ENCODE measurements at regions not wholly inside any gene's neighbourhood (a gene's known extent, or its start where the extent isn't known, plus 50 kb on each side); places are given as distances from the start of the nearest gene placed in this dataset.
"Not testable (repeated sequence)": the region's sequence is repeated elsewhere in the genome, so short reads cannot be mapped to it uniquely, and the experiment has no call there.

GRCh38 chr13:107937848-107938247 lies 277.5 kb downstream of the LIG4 start:
- DNase-seq (ENCODE audit: low read depth), result no peak
- Histone ChIP-seq H3K4me3 (ENCODE audit: low read depth, low read length) (no peak overlapping the region), H3K27me3 (ENCODE audit: control insufficient read depth, insufficient read depth, low read length) (no peaks in the 10 kb centered on the region), H3K36me3 (ENCODE audit: control insufficient read depth, insufficient read depth, low read length) (no peaks in the 10 kb centered on the region)
- POLR2A ChIA-PET, result no interaction called here
- TF ChIP-seq, protein P1, sequence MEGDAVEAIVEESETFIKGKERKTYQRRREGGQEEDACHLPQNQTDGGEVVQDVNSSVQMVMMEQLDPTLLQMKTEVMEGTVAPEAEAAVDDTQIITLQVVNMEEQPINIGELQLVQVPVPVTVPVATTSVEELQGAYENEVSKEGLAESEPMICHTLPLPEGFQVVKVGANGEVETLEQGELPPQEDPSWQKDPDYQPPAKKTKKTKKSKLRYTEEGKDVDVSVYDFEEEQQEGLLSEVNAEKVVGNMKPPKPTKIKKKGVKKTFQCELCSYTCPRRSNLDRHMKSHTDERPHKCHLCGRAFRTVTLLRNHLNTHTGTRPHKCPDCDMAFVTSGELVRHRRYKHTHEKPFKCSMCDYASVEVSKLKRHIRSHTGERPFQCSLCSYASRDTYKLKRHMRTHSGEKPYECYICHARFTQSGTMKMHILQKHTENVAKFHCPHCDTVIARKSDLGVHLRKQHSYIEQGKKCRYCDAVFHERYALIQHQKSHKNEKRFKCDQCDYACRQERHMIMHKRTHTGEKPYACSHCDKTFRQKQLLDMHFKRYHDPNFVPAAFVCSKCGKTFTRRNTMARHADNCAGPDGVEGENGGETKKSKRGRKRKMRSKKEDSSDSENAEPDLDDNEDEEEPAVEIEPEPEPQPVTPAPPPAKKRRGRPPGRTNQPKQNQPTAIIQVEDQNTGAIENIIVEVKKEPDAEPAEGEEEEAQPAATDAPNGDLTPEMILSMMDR (IDR thresholded peaks at IDR 0.05; ENCODE audit: insufficient read depth, low read depth, low read length), result no peak
- CTCF ChIA-PET, result no interaction called here

- no peak for DNase-seq (ENCODE audit: low read depth)
- TF ChIP-seq, protein P1 (IDR thresholded peaks at IDR 0.05; ENCODE audit: insufficient read depth, low read depth, low read length), result no peak
- POLR2A ChIA-PET, result no interaction called here
- CTCF ChIA-PET, result no interaction called here
- Histone ChIP-seq H3K36me3 (ENCODE audit: control insufficient read depth, insufficient read depth, low read length) (no peaks in the 10 kb centered on the region), H3K27me3 (ENCODE audit: control insufficient read depth, insufficient read depth, low read length) (no peaks in the 10 kb centered on the region), H3K4me3 (ENCODE audit: low read depth, low read length) (no peak overlapping the region)
Observed at GRCh38 chr13:107931056-107931455, 284.3 kb downstream of the LIG4 start.

DNA sequence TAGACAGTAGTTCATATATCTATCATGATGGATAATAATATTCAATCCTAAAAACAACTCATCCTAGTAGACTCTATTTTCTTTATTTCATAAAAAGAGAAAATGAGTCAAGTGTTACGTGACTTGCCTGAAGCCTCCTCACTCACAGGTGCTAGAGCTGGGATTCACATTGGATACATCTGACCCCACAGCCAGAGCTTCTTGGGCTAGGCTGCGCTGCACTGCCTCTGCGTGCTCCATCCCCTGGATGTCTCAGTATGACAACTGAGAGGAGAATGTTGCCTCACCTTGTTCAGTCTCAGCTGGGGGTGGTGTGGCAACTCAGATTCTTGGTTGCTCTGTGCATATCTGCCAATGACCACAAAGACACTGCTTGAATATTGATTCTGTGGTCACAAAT lies 286.6 kb downstream of the LIG4 start:
- no peaks in the 10 kb centered on the region for H3K36me3 ChIP-seq (ENCODE audit: control insufficient read depth, insufficient read depth, low read length)
- H3K4me3 ChIP-seq (ENCODE audit: low read depth, low read length), result no peak overlapping the region
- POLR2A ChIA-PET, result no interaction called here
- H3K27me3 ChIP-seq (ENCODE audit: control insufficient read depth, insufficient read depth, low read length), result no peaks in the 10 kb centered on the region
- no peak for DNase-seq (ENCODE audit: low read depth)
- TF ChIP-seq, protein P1 (IDR thresholded peaks at IDR 0.05; ENCODE audit: insufficient read depth, low read depth, low read length), result no peak
- CTCF ChIA-PET, result no interaction called here

- TF ChIP-seq, protein P1 (IDR thresholded peaks at IDR 0.05; ENCODE audit: insufficient read depth, low read depth, low read length), result no peak
- DNase-seq (ENCODE audit: low read depth), result no peak
- Histone ChIP-seq H3K27me3 (ENCODE audit: control insufficient read depth, insufficient read depth, low read length) (no peaks in the 10 kb centered on the region), H3K4me3 (ENCODE audit: low read depth, low read length) (no peak overlapping the region), H3K36me3 (ENCODE audit: control insufficient read depth, insufficient read depth, low read length) (no peaks in the 10 kb centered on the region)
- ChIA-PET CTCF (no interaction called here), POLR2A (no interaction called here)
Observed at GRCh38 chr13:107927557-107927956, 287.8 kb downstream of the LIG4 start.

DNA sequence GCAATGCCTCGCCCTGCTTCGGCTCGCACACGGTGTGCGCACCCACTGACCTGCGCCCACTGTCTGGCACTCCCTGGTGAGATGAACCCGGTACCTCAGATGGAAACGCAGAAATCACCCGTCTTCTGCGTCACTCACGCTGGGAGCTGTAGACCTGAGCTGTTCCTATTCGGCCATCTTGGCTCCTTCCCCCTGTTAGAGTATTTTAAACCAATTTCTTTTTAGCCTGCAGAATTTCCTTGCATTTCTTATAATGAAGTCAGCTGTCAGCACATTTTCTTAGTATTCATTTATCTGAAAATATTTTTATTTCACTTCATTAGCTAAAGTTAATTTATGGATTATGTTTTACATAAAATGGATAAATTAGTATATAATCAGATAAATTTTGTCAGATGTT lies 288.8 kb downstream of the LIG4 start:
- H3K27me3 ChIP-seq (ENCODE audit: control insufficient read depth, insufficient read depth, low read length); DNase-seq (ENCODE audit: low read depth); H3K4me3 ChIP-seq (ENCODE audit: low read depth, low read length); POLR2A ChIA-PET; H3K36me3 ChIP-seq (ENCODE audit: control insufficient read depth, insufficient read depth, low read length); CTCF ChIA-PET: not testable (repeated sequence)

DNA sequence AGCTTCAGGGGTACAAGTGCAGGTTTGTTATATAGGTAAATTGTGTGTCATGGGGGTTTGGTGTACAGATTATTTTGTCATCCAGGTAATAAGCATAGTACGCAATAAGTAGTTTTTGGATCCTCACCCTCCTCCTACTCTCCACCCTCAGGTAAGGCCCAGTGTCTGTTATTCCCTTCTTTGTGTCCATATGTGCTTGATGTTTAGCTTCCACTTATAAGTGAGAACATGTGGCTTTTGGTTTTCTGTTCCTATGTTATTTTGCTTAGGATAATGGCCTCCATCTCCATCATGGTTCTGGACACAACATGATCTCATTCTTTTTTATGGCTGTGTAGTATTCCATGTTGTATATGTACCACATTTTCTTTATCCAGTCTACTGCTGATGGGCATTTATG lies 298.4 kb downstream of the LIG4 start:
- H3K36me3 ChIP-seq (ENCODE audit: control insufficient read depth, insufficient read depth, low read length); H3K4me3 ChIP-seq (ENCODE audit: low read depth, low read length); H3K27me3 ChIP-seq (ENCODE audit: control insufficient read depth, insufficient read depth, low read length); CTCF ChIA-PET; POLR2A ChIA-PET; DNase-seq (ENCODE audit: low read depth): not testable (repeated sequence)

Measured in BJ (cell line).